PFSK-1 (cell line): ENCODE measurements at regions not wholly inside any gene's neighbourhood (a gene's known extent, or its start where the extent isn't known, plus 50 kb on each side); places are given as distances from the start of the nearest gene placed in this dataset.

Experiments used
- FOXP2 ChIP-seq: optimal IDR thresholded peaks from 2 replicates; pipeline ENCODE3; 2011; ENCODE audit warnings: borderline replicate concordance, control low read depth, inconsistent platforms; ENCODE audit not compliant: insufficient read depth; ENCODE audit errors: extremely low read length, extremely low read depth
- POLR2AphosphoS5 ChIP-seq: IDR thresholded peaks from 2 replicates; pipeline ENCODE4 v1.6.1; 2012; ENCODE audit warnings: low read depth, mild to moderate bottlenecking, control low read depth, low read length, moderate library complexity
- REST ChIP-seq, 2 experiments: IDR thresholded peaks; 2 replicates each; pipeline versions ENCODE4 v1.6.1 to v1.8.0; 2011 to 2012; ENCODE audit warnings: low read depth in 2 of 2, low read length in 2 of 2, control low read depth in 1 of 2, inconsistent platforms in 1 of 2, mild to moderate bottlenecking in 1 of 2, moderate library complexity in 1 of 2; ENCODE audit not compliant: insufficient read depth in 1 of 2
- SIN3A ChIP-seq: IDR thresholded peaks from 2 replicates; pipeline ENCODE4 v1.6.1; 2012; ENCODE audit warnings: mild to moderate bottlenecking, low read length, moderate library complexity, borderline replicate concordance; ENCODE audit not compliant: insufficient read depth
- TAF1 ChIP-seq: IDR thresholded peaks from 2 replicates; pipeline ENCODE4 v1.6.1; 2012; ENCODE audit warnings: low read length, control low read depth, borderline replicate concordance; ENCODE audit not compliant: insufficient read depth

GRCh38 chr21:39051588-39051949, 131.7 kb downstream of the PSMG1 start:
- no peak for TF ChIP-seq POLR2AphosphoS5
- TF ChIP-seq SIN3A: no peak
- no peak for TF ChIP-seq TAF1
- TF ChIP-seq REST (IDR thresholded peaks at IDR 0.05; ENCODE audit: insufficient read depth in 1 of 2, low read depth in 2 of 2, low read length in 2 of 2): no peak
- no peak for TF ChIP-seq FOXP2
